Chondrocyte (in vitro differentiated cells): ENCODE measurements at regions not wholly inside any gene's neighbourhood (a gene's known extent, or its start where the extent isn't known, plus 50 kb on each side); places are given as distances from the start of the nearest gene placed in this dataset.

Experiments
- DNase-seq: peaks from one replicate; pipeline ENCODE4 v3.0.0; 2021; ENCODE audit warnings: mixed read lengths, low spot score
- H3K27ac Mint-ChIP-seq: one replicate; pipeline ENCODE4 v1.8.0; 2021; ENCODE audit warnings: mild to moderate bottlenecking, moderate library complexity, mixed read lengths; ENCODE audit not compliant: unreplicated experiment
- H3K27me3 Mint-ChIP-seq: 2 replicates; pipeline ENCODE4 v1.8.0; 2021; ENCODE audit warnings: low read depth, mixed read lengths
- H3K36me3 Mint-ChIP-seq: 2 replicates; pipeline ENCODE4 v1.8.0; 2021; ENCODE audit warnings: low read depth, mixed read lengths
- H3K4me1 Mint-ChIP-seq: 2 replicates; pipeline ENCODE4 v1.8.0; 2021; ENCODE audit warnings: low read depth, mild to moderate bottlenecking, mixed read lengths
- H3K4me3 Mint-ChIP-seq: one replicate; pipeline ENCODE4 v1.8.0; 2021; ENCODE audit warnings: mild to moderate bottlenecking, moderate library complexity, mixed read lengths; ENCODE audit not compliant: unreplicated experiment
- H3K9me3 Mint-ChIP-seq: 2 replicates; pipeline ENCODE4 v1.8.0; 2021; ENCODE audit warnings: low read depth, mixed read lengths
- CTCF ChIP-seq: fragments of 200-600 bp; sonication (generic); IDR thresholded peaks from 2 replicates; pipeline ENCODE4 v1.5.0; 2021; ENCODE audit warnings: antibody characterized with exemption, mild to moderate bottlenecking, moderate library complexity

- no peak for DNase-seq
- Mint-ChIP-seq H3K27me3 (no peaks in the 10 kb centered on the region), H3K36me3 (peaks cover 3% of the 10 kb centered on the region), H3K4me1 (no peaks in the 10 kb centered on the region), H3K27ac (no peak overlapping the region), H3K9me3 (no peaks in the 10 kb centered on the region), H3K4me3 (no peak overlapping the region)
- TF ChIP-seq CTCF: no peak
Observed at GRCh38 chr3:146682171-146682570, 77.0 kb upstream of the PLSCR5 start.

GRCh38 chr3:146680617-146681016 lies 75.5 kb upstream of the PLSCR5 start:
- Mint-ChIP-seq H3K4me3 (no peak overlapping the region), H3K36me3 (no peaks in the 10 kb centered on the region), H3K27ac (no peak overlapping the region), H3K9me3 (no peaks in the 10 kb centered on the region), H3K4me1 (no peaks in the 10 kb centered on the region), H3K27me3 (no peaks in the 10 kb centered on the region)
- TF ChIP-seq CTCF: no peak
- no peak for DNase-seq

- no peak for DNase-seq
- H3K27ac Mint-ChIP-seq: no peak overlapping the region
- H3K36me3 Mint-ChIP-seq: no peaks in the 10 kb centered on the region
- H3K9me3 Mint-ChIP-seq: no peaks in the 10 kb centered on the region
- no peaks in the 10 kb centered on the region for H3K4me1 Mint-ChIP-seq
- no peak overlapping the region for H3K4me3 Mint-ChIP-seq
- H3K27me3 Mint-ChIP-seq: no peaks in the 10 kb centered on the region
- no peak for TF ChIP-seq CTCF
Observed at GRCh38 chr3:146679995-146680394, 74.8 kb upstream of the PLSCR5 start.

- H3K27me3 Mint-ChIP-seq: no peaks in the 10 kb centered on the region
- no peaks in the 10 kb centered on the region for H3K9me3 Mint-ChIP-seq
- DNase-seq: no peak
- no peaks in the 10 kb centered on the region for H3K36me3 Mint-ChIP-seq
- no peak overlapping the region for H3K4me3 Mint-ChIP-seq
- no peaks in the 10 kb centered on the region for H3K4me1 Mint-ChIP-seq
- TF ChIP-seq CTCF: no peak
- H3K27ac Mint-ChIP-seq: no peak overlapping the region
Observed at GRCh38 chr3:146679191-146679590, 74.0 kb upstream of the PLSCR5 start.

GRCh38 chr3:146672941-146673340 lies 67.8 kb upstream of the PLSCR5 start:
- peaks cover 6% of the 10 kb centered on the region for H3K9me3 Mint-ChIP-seq
- no peaks in the 10 kb centered on the region for H3K27me3 Mint-ChIP-seq
- H3K36me3 Mint-ChIP-seq: no peaks in the 10 kb centered on the region
- H3K27ac Mint-ChIP-seq: no peak overlapping the region
- no peak for TF ChIP-seq CTCF
- DNase-seq: no peak
- no peak overlapping the region for H3K4me3 Mint-ChIP-seq
- no peaks in the 10 kb centered on the region for H3K4me1 Mint-ChIP-seq
